ENCODE measurements at regions not wholly inside any gene's neighbourhood (a gene's known extent, or its start where the extent isn't known, plus 50 kb on each side); places are given as distances from the start of the nearest gene placed in this dataset.
"Not testable (repeated sequence)": the region's sequence is repeated elsewhere in the genome, so short reads cannot be mapped to it uniquely, and the experiment has no call there.

DNA sequence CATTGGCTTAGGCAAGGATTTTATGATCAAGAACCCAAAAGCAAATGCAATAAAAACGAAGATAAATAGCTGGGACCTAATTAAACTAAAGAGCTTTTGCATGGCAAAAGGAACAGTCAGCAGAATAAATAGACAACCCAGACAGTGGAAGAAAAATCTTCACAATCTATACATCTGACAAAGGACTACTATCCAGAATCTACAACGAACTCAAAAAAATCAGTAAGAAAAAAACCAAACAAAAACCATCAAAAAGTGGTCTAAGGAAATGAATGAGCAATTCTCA, 109.5 kb upstream of the ETV3 start:
- TF ChIP-seq CTCF (conservative IDR thresholded peaks at IDR 0.05; ENCODE audit: low read length); EZH2phosphoT487 (IDR thresholded peaks at IDR 0.05; ENCODE audit: borderline replicate concordance): not testable (repeated sequence)

Data from Loucy (cell line).